Natural killer cell treated with Interleukin-12 subunit alpha and Interleukin-12 subunit beta and Interleukin-15 and Interleukin-18, amount 100 ng/mL, for 72 hours (primary cell): ENCODE measurements at regions not wholly inside any gene's neighbourhood (a gene's known extent, or its start where the extent isn't known, plus 50 kb on each side); places are given as distances from the start of the nearest gene placed in this dataset.

ENCODE experiments used
- ATAC-seq, 2 donors: fragments of 150-1000 bp; cut with Tn5 transposase in 1 of 2; sonication (Bioruptor Pico), chemical (Tn5 transposase) in 1 of 2; 2 replicates each; pipeline ENCODE4 v1.10.0; 2021
- DNase-seq: peaks from one replicate; pipeline ENCODE4 v3.0.0; 2022; ENCODE audit warnings: low spot score
- H3K27ac Mint-ChIP-seq, 2 donors: 1 replicate in 1 of 2; 2 replicates in 1 of 2; pipeline ENCODE4 v1.8.0; 2022; ENCODE audit warnings: mixed read lengths in 2 of 2, mild to moderate bottlenecking in 1 of 2, moderate library complexity in 1 of 2
- H3K27me3 Mint-ChIP-seq, 2 donors: 1 replicate in 1 of 2; 2 replicates in 1 of 2; pipeline ENCODE4 v1.8.0; 2022; ENCODE audit warnings: mixed read lengths in 2 of 2
- H3K36me3 Mint-ChIP-seq: one replicate; pipeline ENCODE4 v1.8.0; 2022; ENCODE audit warnings: mixed read lengths
- H3K4me1 Mint-ChIP-seq, 2 donors: 1 replicate in 1 of 2; 2 replicates in 1 of 2; pipeline ENCODE4 v1.8.0; 2022; ENCODE audit warnings: low read depth in 2 of 2, mixed read lengths in 2 of 2, mild to moderate bottlenecking in 1 of 2
- H3K4me3 Mint-ChIP-seq: one replicate; pipeline ENCODE4 v1.8.0; 2022; ENCODE audit warnings: mixed read lengths
- H3K9me3 Mint-ChIP-seq: 2 replicates; pipeline ENCODE4 v1.8.0; 2022; ENCODE audit warnings: mixed read lengths

GRCh38 chr2:6072276-6072675 is 380.1 kb downstream of the SOX11 start:
- Mint-ChIP-seq H3K4me1 (no peaks in the 10 kb centered on the region), H3K4me3 (no peak overlapping the region), H3K27ac (no peak overlapping the region), H3K9me3 (peaks cover 3% of the 10 kb centered on the region), H3K36me3 (no peaks in the 10 kb centered on the region), H3K27me3 (no peaks in the 10 kb centered on the region)
- ATAC-seq (no peak), DNase-seq (no peak)

GRCh38 chr2:6072768-6073167 is 380.6 kb downstream of the SOX11 start:
- H3K9me3 Mint-ChIP-seq = peaks cover 4% of the 10 kb centered on the region
- H3K27ac Mint-ChIP-seq = no peak overlapping the region
- DNase-seq (no peak), ATAC-seq (no peak)
- H3K4me1 Mint-ChIP-seq = no peaks in the 10 kb centered on the region
- no peaks in the 10 kb centered on the region for H3K36me3 Mint-ChIP-seq
- no peak overlapping the region for H3K4me3 Mint-ChIP-seq
- no peaks in the 10 kb centered on the region for H3K27me3 Mint-ChIP-seq

- H3K9me3 Mint-ChIP-seq = peaks cover 3% of the 10 kb centered on the region
- H3K27ac Mint-ChIP-seq = no peak overlapping the region
- H3K4me1 Mint-ChIP-seq = no peaks in the 10 kb centered on the region
- no peaks in the 10 kb centered on the region for H3K27me3 Mint-ChIP-seq
- no peak for DNase-seq
- H3K36me3 Mint-ChIP-seq = no peaks in the 10 kb centered on the region
- ATAC-seq = no peak
- no peak overlapping the region for H3K4me3 Mint-ChIP-seq
Measured at GRCh38 chr2:6073191-6074088, 381.3 kb downstream of the SOX11 start.

DNA sequence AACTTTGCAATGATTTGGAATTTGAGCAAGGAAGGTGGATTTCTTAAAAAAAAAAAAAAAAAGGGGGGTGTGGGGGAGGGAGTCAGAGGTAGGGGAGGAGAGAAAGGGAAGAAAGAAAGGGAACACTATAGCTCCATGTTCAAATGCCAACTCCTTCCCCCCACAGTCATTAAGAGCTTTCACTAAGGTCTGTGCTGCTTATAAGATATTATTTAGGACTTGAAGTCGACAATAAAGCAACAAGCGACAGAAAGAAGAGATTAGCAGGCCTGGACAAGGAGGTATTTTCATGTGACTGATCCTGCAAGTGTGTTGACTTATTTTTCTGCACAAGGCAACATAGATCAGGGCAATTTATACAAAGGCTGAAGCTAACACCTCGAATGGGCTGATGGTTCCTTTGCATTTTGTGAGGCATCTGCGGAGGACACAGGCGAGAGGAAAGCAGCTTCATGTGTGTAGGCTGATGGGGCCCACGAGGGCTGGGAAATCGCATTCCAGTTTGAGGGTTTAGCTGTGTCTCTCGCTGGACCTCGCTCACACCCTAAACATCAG is 382.0 kb downstream of the SOX11 start:
- no peaks in the 10 kb centered on the region for H3K4me1 Mint-ChIP-seq
- H3K9me3 Mint-ChIP-seq = peaks cover 3% of the 10 kb centered on the region
- no peaks in the 10 kb centered on the region for H3K36me3 Mint-ChIP-seq
- no peak overlapping the region for H3K4me3 Mint-ChIP-seq
- H3K27ac Mint-ChIP-seq = no peak overlapping the region
- no peaks in the 10 kb centered on the region for H3K27me3 Mint-ChIP-seq
- ATAC-seq = no peak
- no peak for DNase-seq

GRCh38 chr2:6077585-6077984 is 385.4 kb downstream of the SOX11 start:
- no peak for DNase-seq
- no peak for ATAC-seq
- Mint-ChIP-seq H3K27me3 (no peaks in the 10 kb centered on the region), H3K27ac (no peak overlapping the region), H3K4me1 (no peaks in the 10 kb centered on the region), H3K4me3 (no peak overlapping the region), H3K36me3 (no peaks in the 10 kb centered on the region), H3K9me3 (peaks cover 3% of the 10 kb centered on the region)

- H3K4me1 Mint-ChIP-seq = no peaks in the 10 kb centered on the region
- DNase-seq = no peak
Measured at GRCh38 chr2:6078414-6078813, 386.2 kb downstream of the SOX11 start.

GRCh38 chr2:6079405-6079804 is 387.2 kb downstream of the SOX11 start:
- peaks cover 6% of the 10 kb centered on the region for H3K9me3 Mint-ChIP-seq
- no peaks in the 10 kb centered on the region for H3K36me3 Mint-ChIP-seq
- DNase-seq = no peak
- no peaks in the 10 kb centered on the region for H3K27me3 Mint-ChIP-seq
- no peak overlapping the region for H3K4me3 Mint-ChIP-seq
- ATAC-seq = no peak
- no peaks in the 10 kb centered on the region for H3K4me1 Mint-ChIP-seq
- H3K27ac Mint-ChIP-seq = no peak overlapping the region

More at GRCh38 chr2:6078414-6078813, 386.2 kb downstream of the SOX11 start:
- Mint-ChIP-seq H3K27ac (no peak overlapping the region), H3K36me3 (no peaks in the 10 kb centered on the region), H3K4me3 (no peak overlapping the region), H3K27me3 (no peaks in the 10 kb centered on the region), H3K9me3 (peaks cover 5% of the 10 kb centered on the region)
- ATAC-seq = no peak

DNA sequence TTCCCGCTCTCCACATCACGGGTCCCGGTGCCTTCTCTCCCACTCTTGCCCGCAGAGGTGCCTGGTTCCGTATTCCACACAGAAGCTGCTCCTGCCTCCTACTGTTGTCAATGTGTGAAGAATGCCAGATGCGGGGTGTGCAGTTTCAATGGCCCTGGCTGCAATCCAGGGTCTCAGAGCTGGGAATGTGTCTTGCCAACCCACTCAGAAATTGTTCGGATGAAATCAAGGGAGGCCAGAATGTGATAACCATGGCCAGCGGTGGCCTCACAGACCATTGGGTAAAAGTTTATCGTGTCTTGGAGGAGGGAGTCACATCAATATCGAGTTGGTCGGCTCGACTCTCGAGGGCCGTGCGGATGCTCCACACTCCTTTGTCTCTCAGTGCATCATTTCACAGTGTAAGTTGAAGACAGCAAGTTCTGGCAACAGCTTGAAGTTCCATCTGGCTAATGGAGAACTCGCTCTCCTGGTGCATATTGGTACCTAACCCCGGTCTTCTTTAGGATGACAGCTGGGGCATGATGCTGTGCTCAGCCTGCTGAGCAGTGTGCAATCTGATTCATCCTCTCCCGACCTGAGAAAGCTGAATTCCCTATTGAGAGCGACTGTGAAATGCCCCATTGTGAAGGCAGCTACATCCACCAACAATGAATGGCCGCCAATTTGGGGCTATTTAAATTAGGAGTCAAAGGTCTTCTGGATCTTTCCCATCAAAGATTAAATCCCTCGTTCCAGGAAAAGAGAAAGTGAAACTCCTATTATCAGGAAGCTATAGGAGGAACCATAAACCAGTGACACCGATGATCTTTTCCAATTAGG is 389.0 kb downstream of the SOX11 start:
- peaks cover 6% of the 10 kb centered on the region for H3K9me3 Mint-ChIP-seq
- no peaks in the 10 kb centered on the region for H3K27me3 Mint-ChIP-seq
- DNase-seq = no peak
- no peaks in the 10 kb centered on the region for H3K4me1 Mint-ChIP-seq
- H3K36me3 Mint-ChIP-seq = no peaks in the 10 kb centered on the region
- ATAC-seq = no peak
- no peak overlapping the region for H3K4me3 Mint-ChIP-seq
- no peak overlapping the region for H3K27ac Mint-ChIP-seq

GRCh38 chr2:6081955-6082624 is 389.9 kb downstream of the SOX11 start:
- ATAC-seq (no peak), DNase-seq (no peak)
- Mint-ChIP-seq H3K4me1 (no peaks in the 10 kb centered on the region), H3K27me3 (no peaks in the 10 kb centered on the region), H3K9me3 (peaks cover 6% of the 10 kb centered on the region), H3K36me3 (no peaks in the 10 kb centered on the region), H3K27ac (no peak overlapping the region), H3K4me3 (no peak overlapping the region)

- DNase-seq (no peak), ATAC-seq (no peak)
- peaks cover 10% of the 10 kb centered on the region for H3K9me3 Mint-ChIP-seq
- no peak overlapping the region for H3K4me3 Mint-ChIP-seq
- H3K36me3 Mint-ChIP-seq = no peaks in the 10 kb centered on the region
- no peak overlapping the region for H3K27ac Mint-ChIP-seq
- H3K27me3 Mint-ChIP-seq = no peaks in the 10 kb centered on the region
- no peaks in the 10 kb centered on the region for H3K4me1 Mint-ChIP-seq
Measured at GRCh38 chr2:6082625-6083018, 390.4 kb downstream of the SOX11 start.

DNA sequence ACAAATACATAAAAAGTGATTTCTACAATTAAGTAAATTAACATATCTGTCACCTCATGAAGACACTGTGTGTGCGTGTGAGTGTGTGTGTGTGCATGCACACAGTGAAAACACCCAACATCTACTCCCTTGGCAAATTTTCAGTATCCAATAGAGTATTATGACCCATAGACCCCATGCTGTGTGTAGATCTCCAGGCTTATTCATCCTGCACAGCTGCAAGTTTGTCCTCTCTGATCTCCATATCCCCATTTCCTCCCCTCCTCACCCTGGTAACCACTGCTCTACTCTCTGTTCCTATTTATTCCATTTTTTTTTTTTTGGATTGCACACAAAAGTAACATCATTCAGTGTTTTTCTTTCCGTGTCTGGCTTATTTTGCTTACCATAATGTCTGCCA is 391.0 kb downstream of the SOX11 start:
- H3K27ac Mint-ChIP-seq = no peak overlapping the region
- H3K9me3 Mint-ChIP-seq = peaks cover 7% of the 10 kb centered on the region
- ATAC-seq (no peak), DNase-seq (no peak)
- no peaks in the 10 kb centered on the region for H3K27me3 Mint-ChIP-seq
- H3K36me3 Mint-ChIP-seq = no peaks in the 10 kb centered on the region
- no peaks in the 10 kb centered on the region for H3K4me1 Mint-ChIP-seq
- no peak overlapping the region for H3K4me3 Mint-ChIP-seq

GRCh38 chr2:6089474-6089873 is 397.3 kb downstream of the SOX11 start:
- no peak overlapping the region for H3K4me3 Mint-ChIP-seq
- H3K27ac Mint-ChIP-seq = no peak overlapping the region
- H3K36me3 Mint-ChIP-seq = no peaks in the 10 kb centered on the region
- DNase-seq (no peak), ATAC-seq (no peak)
- peaks cover 7% of the 10 kb centered on the region for H3K9me3 Mint-ChIP-seq
- no peaks in the 10 kb centered on the region for H3K4me1 Mint-ChIP-seq
- no peaks in the 10 kb centered on the region for H3K27me3 Mint-ChIP-seq

DNA sequence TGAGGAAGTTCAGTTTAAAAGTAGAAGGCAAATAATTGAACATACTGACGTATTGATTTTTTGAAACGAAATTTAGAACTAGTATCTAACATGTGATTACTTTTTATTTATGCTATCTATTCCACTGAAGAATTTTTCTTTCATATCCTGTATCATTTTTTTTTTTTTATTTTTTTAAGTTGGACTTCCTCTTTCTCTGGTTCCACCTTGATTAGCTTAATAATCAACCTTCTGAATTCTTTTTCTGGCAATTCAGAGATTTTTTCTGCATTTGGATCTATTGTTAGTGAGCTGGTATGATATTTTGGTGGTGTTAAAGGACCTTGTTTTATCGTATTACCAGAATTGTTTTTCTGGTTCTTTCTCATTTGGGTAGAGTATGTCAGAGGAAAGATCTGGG is 411.2 kb downstream of the SOX11 start:
- no peak overlapping the region for H3K27ac Mint-ChIP-seq
- no peaks in the 10 kb centered on the region for H3K4me1 Mint-ChIP-seq
- no peak overlapping the region for H3K4me3 Mint-ChIP-seq
- H3K27me3 Mint-ChIP-seq = no peaks in the 10 kb centered on the region
- peaks cover 12% of the 10 kb centered on the region for H3K9me3 Mint-ChIP-seq
- H3K36me3 Mint-ChIP-seq = no peaks in the 10 kb centered on the region
- no peak for ATAC-seq
- no peak for DNase-seq

GRCh38 chr2:6103949-6104348 is 411.8 kb downstream of the SOX11 start:
- no peaks in the 10 kb centered on the region for H3K27me3 Mint-ChIP-seq
- H3K9me3 Mint-ChIP-seq = peaks cover 15% of the 10 kb centered on the region
- H3K4me3 Mint-ChIP-seq = no peak overlapping the region
- no peaks in the 10 kb centered on the region for H3K36me3 Mint-ChIP-seq
- DNase-seq (no peak), ATAC-seq (no peak)
- no peaks in the 10 kb centered on the region for H3K4me1 Mint-ChIP-seq
- no peak overlapping the region for H3K27ac Mint-ChIP-seq
